Colonic mucosa (tissue), 4 donors: ENCODE measurements at regions not wholly inside any gene's neighbourhood (a gene's known extent, or its start where the extent isn't known, plus 50 kb on each side); places are given as distances from the start of the nearest gene placed in this dataset.

Experiments used
- DNase-seq: peaks from one replicate; pipeline ENCODE4 v3.0.0-alpha.2; 2020
- H3K27ac ChIP-seq: fragments of 200-600 bp; one replicate; pipeline ENCODE4 v1.8.0; 2021
- H3K27me3 ChIP-seq: fragments of 200-600 bp; one replicate; pipeline ENCODE4 v1.8.0; 2021
- H3K36me3 ChIP-seq: fragments of 200-600 bp; one replicate; pipeline ENCODE4 v1.8.0; 2021
- H3K4me1 ChIP-seq: fragments of 200-600 bp; one replicate; pipeline ENCODE4 v1.8.0; 2021; ENCODE audit warnings: mild to moderate bottlenecking
- H3K4me3 ChIP-seq: fragments of 200-600 bp; one replicate; pipeline ENCODE4 v1.8.0; 2021
- H3K9ac ChIP-seq, 2 donors: one replicate each; pipeline ENCODE4 v1.7.0; 2013; ENCODE audit warnings: control low read depth in 2 of 2, low read depth in 2 of 2, low read length in 2 of 2
- H3K9me3 ChIP-seq: fragments of 200-600 bp; one replicate; pipeline ENCODE4 v1.8.0; 2021
- CTCF ChIP-seq: fragments of 200-600 bp; IDR thresholded peaks from one replicate; pipeline ENCODE4 v1.8.0; 2022; ENCODE audit warnings: antibody characterized with exemption, mild to moderate bottlenecking
- intact Hi-C: fragments of 100-400 bp; cut with DNase I; formaldehyde crosslinking; loops from one replicate; pipeline ENCODE4 v1.14.1; 2022
- donor health status: healthy.
- donor health status: DM: no; HTN: no; CAD: no.
- donor health status: DM: no; HTN: no; CAD: no.

- Histone ChIP-seq H3K27me3 (no peaks in the 10 kb centered on the region), H3K27ac (no peak overlapping the region), H3K36me3 (no peaks in the 10 kb centered on the region), H3K9me3 (no peaks in the 10 kb centered on the region), H3K4me1 (no peaks in the 10 kb centered on the region), H3K9ac (no peak overlapping the region), H3K4me3 (no peak overlapping the region)
- intact Hi-C loops, result no loop called here
- DNase-seq, result no peak
- no peak for TF ChIP-seq CTCF
These were observed 91.5 kb downstream of the SIPA1L2 start for GRCh38 chr1:232538224-232538942.

- TF ChIP-seq CTCF, result no peak
- Histone ChIP-seq H3K27ac (no peak overlapping the region), H3K4me3 (no peak overlapping the region), H3K36me3 (no peaks in the 10 kb centered on the region), H3K27me3 (no peaks in the 10 kb centered on the region), H3K9ac (no peak overlapping the region), H3K9me3 (no peaks in the 10 kb centered on the region), H3K4me1 (no peaks in the 10 kb centered on the region)
- intact Hi-C loops, result no loop called here
- DNase-seq, result no peak
These were observed 95.1 kb downstream of the SIPA1L2 start for GRCh38 chr1:232534552-232535517.

- Histone ChIP-seq H3K27ac (no peak overlapping the region), H3K36me3 (no peaks in the 10 kb centered on the region), H3K4me3 (no peak overlapping the region), H3K9me3 (no peaks in the 10 kb centered on the region), H3K9ac (no peak overlapping the region), H3K27me3 (no peaks in the 10 kb centered on the region), H3K4me1 (no peaks in the 10 kb centered on the region)
- intact Hi-C loops, result no loop called here
- DNase-seq, result no peak
- TF ChIP-seq CTCF, result no peak
These were observed 96.6 kb downstream of the SIPA1L2 start for GRCh38 chr1:232533328-232533727.

- DNase-seq, result no peak
- H3K9ac ChIP-seq, result no peak overlapping the region
- H3K4me3 ChIP-seq, result no peak overlapping the region
- H3K9me3 ChIP-seq, result no peaks in the 10 kb centered on the region
- H3K4me1 ChIP-seq, result no peaks in the 10 kb centered on the region
- no peak for TF ChIP-seq CTCF
- H3K36me3 ChIP-seq, result no peaks in the 10 kb centered on the region
- H3K27ac ChIP-seq, result no peak overlapping the region
- intact Hi-C loops, result no loop called here
- H3K27me3 ChIP-seq, result no peaks in the 10 kb centered on the region
These were observed 97.0 kb downstream of the SIPA1L2 start for GRCh38 chr1:232532901-232533300.

GRCh38 chr1:232531291-232531690 lies 98.6 kb downstream of the SIPA1L2 start:
- H3K36me3 ChIP-seq, result no peaks in the 10 kb centered on the region
- no peak for DNase-seq
- no peak overlapping the region for H3K9ac ChIP-seq
- no peaks in the 10 kb centered on the region for H3K27me3 ChIP-seq
- H3K9me3 ChIP-seq, result no peaks in the 10 kb centered on the region
- no peak for TF ChIP-seq CTCF
- H3K4me3 ChIP-seq, result no peak overlapping the region
- intact Hi-C loops, result no loop called here
- no peak overlapping the region for H3K27ac ChIP-seq
- H3K4me1 ChIP-seq, result no peaks in the 10 kb centered on the region
